HG02981 (cell line): ENCODE measurements at regions not wholly inside any gene's neighbourhood (a gene's known extent, or its start where the extent isn't known, plus 50 kb on each side); places are given as distances from the start of the nearest gene placed in this dataset.
"Not testable (repeated sequence)": the region's sequence is repeated elsewhere in the genome, so short reads cannot be mapped to it uniquely, and the experiment has no call there.

ENCODE experiments used
- ATAC-seq: cut with Tn5 transposase; IDR thresholded peaks from one replicate; pipeline ENCODE4 v1.9.1; 2021; ENCODE audit warnings: mild to moderate bottlenecking, moderate library complexity; ENCODE audit not compliant: unreplicated experiment

- no peak for ATAC-seq
These were observed 129.2 kb downstream of the TBX18 start for GRCh38 chr6:84635081-84635761.

GRCh38 chr6:84633771-84634170 is 130.6 kb downstream of the TBX18 start:
- no peak for ATAC-seq

- not testable (repeated sequence) for ATAC-seq
These were observed 137.9 kb downstream of the TBX18 start for GRCh38 chr6:84626527-84626926.

- ATAC-seq = no peak
These were observed 138.9 kb downstream of the TBX18 start for GRCh38 chr6:84625506-84625905.

- ATAC-seq = no peak
These were observed 140.3 kb downstream of the TBX18 start for GRCh38 chr6:84623956-84624680.

GRCh38 chr6:84618836-84619235 is 145.6 kb downstream of the TBX18 start:
- no peak for ATAC-seq

GRCh38 chr6:84618046-84618752 is 146.2 kb downstream of the TBX18 start:
- no peak for ATAC-seq

GRCh38 chr6:84615987-84616386 is 148.4 kb downstream of the TBX18 start:
- no peak for ATAC-seq

- no peak for ATAC-seq
These were observed 149.1 kb downstream of the TBX18 start for GRCh38 chr6:84615113-84615850.

GRCh38 chr6:84606860-84607259 is 157.5 kb downstream of the TBX18 start:
- ATAC-seq = no peak

- ATAC-seq = no peak
These were observed 159.1 kb downstream of the TBX18 start for GRCh38 chr6:84605298-84605697.

- ATAC-seq = no peak
These were observed 163.0 kb downstream of the TBX18 start for GRCh38 chr6:84601366-84601765.

GRCh38 chr6:84599991-84600390 is 164.4 kb downstream of the TBX18 start:
- no peak for ATAC-seq

- no peak for ATAC-seq
These were observed 167.0 kb downstream of the TBX18 start for GRCh38 chr6:84597238-84597875.

GRCh38 chr6:84596488-84596887 is 167.9 kb downstream of the TBX18 start:
- no peak for ATAC-seq

GRCh38 chr6:84588697-84589080 is 175.7 kb downstream of the TBX18 start:
- ATAC-seq = no peak

GRCh38 chr6:84587994-84588696 is 176.3 kb downstream of the TBX18 start:
- not testable (repeated sequence) for ATAC-seq

- ATAC-seq = not testable (repeated sequence)
These were observed 177.0 kb downstream of the TBX18 start for GRCh38 chr6:84587202-84587940.

- ATAC-seq = no peak
These were observed 180.6 kb downstream of the TBX18 start for GRCh38 chr6:84583784-84584183.
